Neuronal stem cell (in vitro differentiated cells): ENCODE measurements at regions not wholly inside any gene's neighbourhood (a gene's known extent, or its start where the extent isn't known, plus 50 kb on each side); places are given as distances from the start of the nearest gene placed in this dataset.

ENCODE experiments used
- DNase-seq: peaks from one replicate; pipeline ENCODE4 v3.0.0-alpha.2; 2013; ENCODE audit warnings: low spot score
- H2AFZ ChIP-seq: one replicate; pipeline ENCODE4 v1.6.1; 2013; ENCODE audit warnings: mild to moderate bottlenecking, low read length, inconsistent platforms
- H2AK5ac ChIP-seq: 2 replicates; pipeline ENCODE4 v1.6.1; 2013; ENCODE audit warnings: low read depth, mild to moderate bottlenecking, inconsistent platforms, low read length, moderate library complexity, mixed read lengths
- H2BK120ac ChIP-seq: 2 replicates; pipeline ENCODE4 v1.6.1; 2013; ENCODE audit warnings: low read depth, mild to moderate bottlenecking, inconsistent platforms, low read length, moderate library complexity, mixed read lengths
- H2BK12ac ChIP-seq: one replicate; pipeline ENCODE4 v1.6.1; 2013; ENCODE audit warnings: low read length, inconsistent platforms
- H2BK15ac ChIP-seq: 2 replicates; pipeline ENCODE4 v1.6.1; 2013; ENCODE audit warnings: mild to moderate bottlenecking, low read length, inconsistent platforms, mixed read lengths
- H2BK5ac ChIP-seq: one replicate; pipeline ENCODE4 v1.6.1; 2013; ENCODE audit warnings: inconsistent platforms, mild to moderate bottlenecking, low read length, moderate library complexity
- H3K14ac ChIP-seq: one replicate; pipeline ENCODE4 v1.6.1; 2013; ENCODE audit warnings: low read length, inconsistent platforms
- H3K18ac ChIP-seq: 2 replicates; pipeline ENCODE4 v1.6.1; 2013; ENCODE audit warnings: low read length, inconsistent platforms
- H3K23ac ChIP-seq: 2 replicates; pipeline ENCODE4 v1.6.1; 2013; ENCODE audit warnings: low read depth, mild to moderate bottlenecking, mixed read lengths, low read length, inconsistent platforms; ENCODE audit not compliant: poor library complexity
- H3K27ac ChIP-seq: replicated peaks from 3 replicates; pipeline ENCODE4 v1.5.1; 2013; ENCODE audit warnings: low read length, inconsistent platforms
- H3K27me3 ChIP-seq, 3 experiments: 2 replicates each; pipeline ENCODE4 v1.6.1; 2013; ENCODE audit warnings: low read length in 3 of 3, mild to moderate bottlenecking in 2 of 3, inconsistent platforms in 1 of 3, low read depth in 1 of 3, mixed read lengths in 1 of 3, moderate library complexity in 1 of 3; ENCODE audit not compliant: control insufficient read depth in 3 of 3, insufficient read depth in 3 of 3
- H3K36me3 ChIP-seq, 2 donors: replicated peaks in 1 of 2; 2 replicates each; pipeline ENCODE4 v1.6.1; 2013; ENCODE audit warnings: low read length in 2 of 2; ENCODE audit not compliant: control insufficient read depth in 2 of 2, insufficient read depth in 2 of 2
- H3K4ac ChIP-seq: 2 replicates; pipeline ENCODE4 v1.6.1; 2013; ENCODE audit warnings: inconsistent platforms, mild to moderate bottlenecking, low read length, moderate library complexity
- H3K4me1 ChIP-seq, 2 donors: 1 replicate in 1 of 2; 2 replicates in 1 of 2; pipeline ENCODE4 v1.6.1; 2013; ENCODE audit warnings: low read length in 2 of 2, low read depth in 1 of 2; ENCODE audit not compliant: control insufficient read depth in 2 of 2, insufficient read depth in 1 of 2
- H3K4me2 ChIP-seq: one replicate; pipeline ENCODE4 v1.6.1; 2013; ENCODE audit warnings: mild to moderate bottlenecking, low read length, inconsistent platforms; ENCODE audit not compliant: insufficient read depth, poor library complexity, severe bottlenecking
- H3K4me3 ChIP-seq, 2 donors: 2 replicates each; pipeline ENCODE4 v1.5.1; 2013; ENCODE audit warnings: low read length in 2 of 2, mild to moderate bottlenecking in 2 of 2, inconsistent platforms in 1 of 2, moderate library complexity in 1 of 2
- H3K79me1 ChIP-seq: one replicate; pipeline ENCODE4 v1.6.1; 2013; ENCODE audit warnings: low read depth, mild to moderate bottlenecking, inconsistent platforms, low read length, moderate library complexity
- H3K9ac ChIP-seq: one replicate; pipeline ENCODE4 v1.6.1; 2013; ENCODE audit warnings: mild to moderate bottlenecking, low read depth, low read length, inconsistent platforms; ENCODE audit not compliant: poor library complexity
- H3K9me3 ChIP-seq, 2 donors: replicated peaks in 1 of 2; 2 replicates each; pipeline versions ENCODE3 to v1.6.1; 2013; ENCODE audit warnings: low read length in 2 of 2, mild to moderate bottlenecking in 2 of 2, inconsistent platforms in 1 of 2, low read depth in 1 of 2, mixed read lengths in 1 of 2, moderate library complexity in 1 of 2; ENCODE audit not compliant: control insufficient read depth in 2 of 2, insufficient read depth in 1 of 2
- H4K8ac ChIP-seq: one replicate; pipeline ENCODE4 v1.6.1; 2013; ENCODE audit warnings: low read depth, mild to moderate bottlenecking, inconsistent platforms, low read length, moderate library complexity
- H4K91ac ChIP-seq: one replicate; pipeline ENCODE4 v1.6.1; 2013; ENCODE audit warnings: low read length, low read depth, mild to moderate bottlenecking, inconsistent platforms; ENCODE audit not compliant: poor library complexity
- WGBS, 2 donors: extraction: QIAGEN DNeasy Blood & Tissue Kit; methylation state at CpG; one replicate each; pipeline ENCODE4 v1.1.7; 2013; ENCODE audit warnings: missing lambda C conversion rate in 2 of 2, mixed read lengths in 1 of 2; ENCODE audit not compliant: insufficient read length in 2 of 2, insufficient replicate concordance in 1 of 2; ENCODE audit errors: extremely low coverage in 2 of 2; 5-methylcytosine and 5-hydroxymethylcytosine counted together

DNA sequence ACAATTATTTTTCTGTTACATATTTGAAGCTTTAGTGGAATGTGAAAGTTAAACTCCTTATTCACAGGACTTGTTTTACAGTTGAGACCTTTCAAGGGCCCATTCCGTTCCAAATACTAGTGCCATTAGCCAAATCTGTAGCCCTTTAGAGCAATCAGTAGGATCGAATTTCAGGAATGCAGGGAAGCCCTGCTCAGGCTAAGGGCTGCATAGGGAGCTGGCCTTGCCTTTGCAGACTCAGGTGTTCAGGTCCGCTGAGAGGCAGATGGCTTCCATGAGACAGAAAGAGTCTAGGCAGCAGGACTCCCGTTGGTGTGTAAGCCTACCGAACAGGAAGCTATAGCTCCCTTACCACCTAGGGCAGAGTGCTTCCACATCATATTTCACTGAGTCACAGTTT lies 150.1 kb upstream of the SLC27A6 start:
- Histone ChIP-seq H3K4me3 (no peak overlapping the region), H4K8ac (no peak overlapping the region), H2AFZ (no peak overlapping the region), H3K4me1 (no peaks in the 10 kb centered on the region), H2AK5ac (no peak overlapping the region), H3K36me3 (no peaks in the 10 kb centered on the region), H3K9ac (no peak overlapping the region), H3K14ac (no peak overlapping the region), H2BK5ac (no peak overlapping the region), H3K4ac (no peak overlapping the region), H3K27me3 (no peaks in the 10 kb centered on the region), H3K23ac (no peak overlapping the region), H2BK120ac (no peak overlapping the region), H3K18ac (no peak overlapping the region), H3K27ac (no peak overlapping the region), H3K9me3 (no peaks in the 10 kb centered on the region), H2BK12ac (no peak overlapping the region), H3K79me1 (no peaks in the 10 kb centered on the region), H2BK15ac (no peak overlapping the region), H4K91ac (no peak overlapping the region), H3K4me2 (no peak overlapping the region)
- WGBS, 2 donors, result no CpG with 5 or more reads among the region's 5 CpGs
- DNase-seq, result no peak

DNA sequence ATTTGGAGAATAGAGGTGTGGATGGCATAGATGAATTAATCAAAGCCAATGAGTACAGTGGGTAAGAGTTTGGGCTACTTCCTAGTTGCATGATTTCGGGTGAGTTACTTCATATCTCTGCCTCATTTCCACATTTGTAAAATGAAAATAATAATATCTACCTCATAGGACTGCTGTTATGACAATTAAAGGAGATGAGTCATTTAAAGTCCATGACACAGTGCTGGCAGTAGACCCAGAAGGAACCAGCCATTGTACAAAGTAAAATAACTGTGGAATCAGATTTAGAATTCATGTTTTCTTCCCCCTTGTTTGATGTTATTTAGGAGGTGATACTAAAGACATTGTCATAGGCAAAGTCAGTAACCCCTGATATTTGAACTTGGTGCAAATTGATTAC lies 139.5 kb upstream of the SLC27A6 start:
- no peak overlapping the region for H3K4me2 ChIP-seq
- no peak overlapping the region for H3K18ac ChIP-seq
- no peak overlapping the region for H3K4ac ChIP-seq
- no peak overlapping the region for H2BK120ac ChIP-seq
- no peak for DNase-seq
- no peak overlapping the region for H4K91ac ChIP-seq
- H3K27ac ChIP-seq, result no peak overlapping the region
- WGBS, 2 donors, result no CpG with 5 or more reads among the region's 1 CpG
- H2BK15ac ChIP-seq, result no peak overlapping the region
- H3K9me3 ChIP-seq, result no peaks in the 10 kb centered on the region
- H2AFZ ChIP-seq, result no peak overlapping the region
- H2BK12ac ChIP-seq, result no peak overlapping the region
- no peak overlapping the region for H2BK5ac ChIP-seq
- H4K8ac ChIP-seq, result no peak overlapping the region
- H3K27me3 ChIP-seq, result peaks cover 0 to 1% (median 0%) of the 10 kb centered on the region in 3 experiments
- no peak overlapping the region for H3K4me3 ChIP-seq
- no peaks in the 10 kb centered on the region for H3K79me1 ChIP-seq
- no peak overlapping the region for H3K14ac ChIP-seq
- no peaks in the 10 kb centered on the region for H3K36me3 ChIP-seq
- H3K9ac ChIP-seq, result no peak overlapping the region
- H3K23ac ChIP-seq, result no peak overlapping the region
- no peaks in the 10 kb centered on the region for H3K4me1 ChIP-seq
- H2AK5ac ChIP-seq, result no peak overlapping the region

DNA sequence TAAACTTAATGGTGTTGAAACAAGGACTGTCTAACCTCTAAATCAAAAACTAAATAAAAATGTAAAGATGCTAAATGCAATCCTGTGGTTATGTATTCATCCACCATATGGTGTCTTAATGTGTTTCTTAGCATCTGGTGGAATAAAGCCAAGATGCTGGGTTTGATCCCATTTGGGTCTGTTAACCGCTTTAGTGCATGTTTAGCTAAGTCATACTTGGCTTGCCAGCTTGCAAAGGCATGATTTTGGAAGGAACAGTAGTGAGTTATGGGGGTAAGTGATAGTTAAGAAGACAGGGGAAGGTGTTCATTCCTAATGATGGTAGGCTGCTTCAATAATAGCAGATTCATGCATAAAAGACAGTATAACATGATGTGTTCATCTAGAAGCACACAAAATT lies 139.0 kb upstream of the SLC27A6 start:
- Histone ChIP-seq H3K27me3 (peaks cover 0 to 1% (median 0%) of the 10 kb centered on the region in 3 experiments), H2BK15ac (no peak overlapping the region), H4K8ac (no peak overlapping the region)

DNA sequence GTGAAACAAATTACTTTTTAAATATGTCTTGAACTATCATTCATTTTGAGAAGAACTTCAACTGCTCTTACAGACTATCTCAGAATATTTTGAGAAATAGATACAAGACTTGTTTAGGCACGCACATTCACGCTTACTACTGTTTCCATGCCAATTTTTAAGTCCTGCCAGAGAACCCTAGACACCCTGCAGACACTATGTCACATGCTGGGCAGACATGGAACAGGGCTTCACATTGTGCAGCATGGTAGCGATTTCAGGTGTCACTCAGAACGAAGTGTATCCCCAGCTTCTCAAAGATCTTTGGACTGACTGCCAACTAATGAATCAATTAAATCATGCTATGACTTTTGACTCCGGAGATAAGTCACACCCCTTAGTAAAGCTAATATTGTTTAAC lies 128.7 kb upstream of the SLC27A6 start:
- no CpG with 5 or more reads among the region's 5 CpGs for WGBS, 2 donors
- H3K4ac ChIP-seq, result no peak overlapping the region
- no peaks in the 10 kb centered on the region for H3K4me1 ChIP-seq
- H3K9ac ChIP-seq, result no peak overlapping the region
- H3K4me2 ChIP-seq, result no peak overlapping the region
- H3K36me3 ChIP-seq, result no peaks in the 10 kb centered on the region
- H2AFZ ChIP-seq, result no peak overlapping the region
- no peak overlapping the region for H3K27ac ChIP-seq
- no peak overlapping the region for H2BK12ac ChIP-seq
- no peak for DNase-seq
- no peak overlapping the region for H2BK15ac ChIP-seq
- H2BK120ac ChIP-seq, result no peak overlapping the region
- no peak overlapping the region for H2BK5ac ChIP-seq
- no peak overlapping the region for H3K23ac ChIP-seq
- no peak overlapping the region for H3K14ac ChIP-seq
- H3K9me3 ChIP-seq, result no peaks in the 10 kb centered on the region
- no peak overlapping the region for H4K8ac ChIP-seq
- no peaks in the 10 kb centered on the region for H3K27me3 ChIP-seq
- H3K4me3 ChIP-seq, result no peak overlapping the region
- H3K18ac ChIP-seq, result no peak overlapping the region
- H3K79me1 ChIP-seq, result no peaks in the 10 kb centered on the region
- no peak overlapping the region for H4K91ac ChIP-seq
- H2AK5ac ChIP-seq, result no peak overlapping the region

More for the DNA sequence above, 139.0 kb upstream of the SLC27A6 start:
- no CpG with 5 or more reads among the region's 1 CpG for WGBS, 2 donors
- H3K4me1 ChIP-seq, result no peaks in the 10 kb centered on the region
- H2BK5ac ChIP-seq, result no peak overlapping the region
- no peak overlapping the region for H2BK12ac ChIP-seq
- H3K27ac ChIP-seq, result no peak overlapping the region
- H3K9me3 ChIP-seq, result no peaks in the 10 kb centered on the region
- no peak overlapping the region for H2AK5ac ChIP-seq
- H3K4me3 ChIP-seq, result no peak overlapping the region
- H2AFZ ChIP-seq, result no peak overlapping the region
- no peak overlapping the region for H2BK120ac ChIP-seq
- no peak overlapping the region for H3K14ac ChIP-seq
- H4K91ac ChIP-seq, result no peak overlapping the region
- no peak overlapping the region for H3K18ac ChIP-seq
- H3K36me3 ChIP-seq, result no peaks in the 10 kb centered on the region
- no peak overlapping the region for H3K4me2 ChIP-seq
- H3K4ac ChIP-seq, result no peak overlapping the region
- no peak overlapping the region for H3K23ac ChIP-seq
- H3K9ac ChIP-seq, result no peak overlapping the region
- no peaks in the 10 kb centered on the region for H3K79me1 ChIP-seq
- DNase-seq, result no peak
